HT1080 (cell line): ENCODE measurements at regions not wholly inside any gene's neighbourhood (a gene's known extent, or its start where the extent isn't known, plus 50 kb on each side); places are given as distances from the start of the nearest gene placed in this dataset.

Experiments used
- DNase-seq: peaks from one replicate; pipeline ENCODE4 v3.0.0-alpha.2; 2015; ENCODE audit warnings: low read depth

- no peak for DNase-seq
These were observed 211.3 kb upstream of the RPS6KA3 start for GRCh38 chrX:20477836-20478524.

DNA sequence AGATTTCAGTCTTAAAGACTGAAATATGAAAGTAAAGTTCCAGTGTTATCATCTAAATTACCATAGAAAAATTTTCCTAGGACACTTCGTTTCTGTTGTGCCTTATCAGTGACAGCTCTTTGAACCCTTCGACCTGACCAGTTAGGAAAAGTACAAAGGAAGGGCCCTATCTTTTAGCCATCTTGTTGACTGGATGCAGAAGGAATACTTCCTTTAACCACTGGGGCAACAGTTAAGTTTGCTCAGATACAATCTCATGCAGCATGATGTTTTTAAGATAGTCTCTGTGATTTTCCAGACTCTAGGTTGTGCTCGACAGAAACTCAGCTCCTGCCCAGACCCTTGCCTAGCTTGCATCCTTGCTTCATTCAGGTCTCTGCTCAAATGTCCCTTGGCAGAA lies 210.5 kb upstream of the RPS6KA3 start:
- DNase-seq = no peak

GRCh38 chrX:20472620-20473258 lies 206.0 kb upstream of the RPS6KA3 start:
- no peak for DNase-seq

- DNase-seq = no peak
These were observed 205.4 kb upstream of the RPS6KA3 start for GRCh38 chrX:20472148-20472547.

GRCh38 chrX:20471483-20471882 lies 204.8 kb upstream of the RPS6KA3 start:
- DNase-seq = no peak

- no peak for DNase-seq
These were observed 196.8 kb upstream of the RPS6KA3 start for GRCh38 chrX:20463296-20464075.

- peak; percentile 65 for DNase-seq
These were observed 194.9 kb upstream of the RPS6KA3 start for GRCh38 chrX:20461576-20461975.

DNA sequence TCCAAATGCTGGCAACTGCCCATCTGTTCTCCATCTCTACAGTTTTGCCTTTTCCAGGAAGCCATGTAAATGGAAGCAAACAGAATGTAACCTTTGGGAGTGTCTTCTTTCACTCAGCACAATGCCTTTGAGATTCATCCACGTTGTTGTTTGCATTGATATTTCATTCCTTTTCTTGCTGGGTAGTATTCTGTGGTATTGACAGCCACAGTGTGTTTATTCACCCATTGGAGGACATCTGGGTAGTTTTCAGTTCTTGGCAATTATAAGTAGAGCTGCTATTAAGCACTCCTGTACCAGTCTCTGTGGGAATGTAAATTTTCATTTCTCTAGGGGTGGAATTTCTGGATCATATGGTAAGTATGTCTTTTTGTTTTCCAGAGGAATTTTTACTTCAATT lies 194.3 kb upstream of the RPS6KA3 start:
- no peak for DNase-seq

GRCh38 chrX:20459410-20460350 lies 193.0 kb upstream of the RPS6KA3 start:
- no peak for DNase-seq

- no peak for DNase-seq
These were observed 190.3 kb upstream of the RPS6KA3 start for GRCh38 chrX:20456971-20457370.

GRCh38 chrX:20455001-20455400 lies 188.3 kb upstream of the RPS6KA3 start:
- DNase-seq = no peak

GRCh38 chrX:20454117-20454516 lies 187.4 kb upstream of the RPS6KA3 start:
- peak; percentile 64 for DNase-seq

DNA sequence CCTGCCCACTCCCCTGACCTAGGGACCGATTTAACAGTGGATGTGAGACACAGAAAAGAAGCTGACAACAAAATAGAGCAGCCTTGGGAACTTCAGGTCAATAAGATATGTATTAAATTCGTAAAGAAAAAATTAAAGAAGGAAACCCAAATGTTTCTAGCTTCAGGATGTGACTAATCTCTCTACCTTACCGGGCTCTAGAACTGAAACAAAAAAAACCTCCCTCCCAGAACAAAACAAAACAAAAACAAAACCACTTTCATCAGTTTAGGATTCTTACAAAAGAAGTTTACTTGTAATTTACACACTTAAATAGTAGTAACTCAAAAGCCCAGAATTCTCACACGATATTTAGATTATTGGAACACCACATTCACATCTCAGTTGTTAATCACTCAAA lies 185.8 kb upstream of the RPS6KA3 start:
- peak; percentile 3 for DNase-seq

DNA sequence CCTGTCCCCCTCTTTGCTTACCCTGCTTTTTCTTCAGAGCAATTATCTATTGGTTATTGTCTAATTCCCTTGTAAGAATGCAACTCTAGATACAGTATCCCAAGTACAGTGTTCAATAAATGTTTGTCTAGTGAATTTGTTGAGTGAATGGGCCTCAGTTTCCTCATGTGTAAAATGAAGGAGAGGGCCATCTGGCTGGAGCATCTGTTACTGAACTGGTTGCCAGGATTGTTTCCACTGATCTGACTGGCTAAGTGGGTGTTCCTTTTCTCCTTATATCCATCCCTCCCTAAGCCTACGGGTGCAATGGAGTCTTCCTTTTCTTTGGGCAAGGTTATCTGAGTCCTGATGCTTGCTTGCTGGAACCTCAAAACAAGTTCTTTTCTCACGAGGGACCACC lies 185.2 kb upstream of the RPS6KA3 start:
- DNase-seq = no peak

DNA sequence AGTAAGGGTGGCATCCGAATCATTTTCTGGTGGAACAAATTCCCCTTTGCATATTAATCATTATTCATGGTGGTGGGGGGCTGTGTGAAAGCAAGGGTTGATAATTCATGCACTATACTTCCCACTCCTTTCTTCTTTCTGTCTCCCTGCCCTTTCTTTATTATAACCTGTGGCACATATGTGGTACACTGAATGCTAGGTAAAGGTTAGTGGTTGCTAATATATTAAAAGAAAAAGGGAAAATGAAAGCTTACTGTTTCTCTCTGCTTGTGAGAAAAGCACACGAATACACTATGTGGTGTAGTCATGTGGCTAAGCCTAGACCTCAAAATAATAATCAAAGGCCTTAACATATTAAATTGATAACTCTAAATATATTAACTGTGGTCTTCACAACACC lies 178.4 kb upstream of the RPS6KA3 start:
- no peak for DNase-seq

- peak; percentile 42 for DNase-seq
These were observed 175.9 kb upstream of the RPS6KA3 start for GRCh38 chrX:20442597-20442996.

DNA sequence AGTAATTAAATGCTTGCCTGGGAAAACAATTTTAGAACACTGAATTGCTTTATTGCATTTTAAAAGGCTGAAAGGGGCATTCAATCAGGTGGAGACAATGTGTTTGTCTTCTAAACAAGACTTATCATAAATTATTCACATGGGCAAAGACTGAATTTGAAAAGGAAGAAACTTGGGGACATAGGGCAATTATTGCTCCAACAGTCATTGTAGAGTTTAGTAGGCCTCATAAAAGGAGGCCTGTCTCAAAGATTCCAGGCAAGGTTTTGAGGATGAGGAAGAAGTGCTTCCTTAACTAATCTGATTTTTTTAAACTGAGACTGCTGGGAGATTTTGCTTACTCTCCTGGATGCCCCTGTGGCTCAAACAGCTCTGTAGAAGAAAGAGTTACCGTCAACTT lies 174.4 kb upstream of the RPS6KA3 start:
- no peak for DNase-seq

- DNase-seq = no peak
These were observed 172.3 kb upstream of the RPS6KA3 start for GRCh38 chrX:20438871-20439526.

GRCh38 chrX:20437683-20438082 lies 171.0 kb upstream of the RPS6KA3 start:
- DNase-seq = no peak

GRCh38 chrX:20435913-20436312 lies 169.2 kb upstream of the RPS6KA3 start:
- DNase-seq = no peak

DNA sequence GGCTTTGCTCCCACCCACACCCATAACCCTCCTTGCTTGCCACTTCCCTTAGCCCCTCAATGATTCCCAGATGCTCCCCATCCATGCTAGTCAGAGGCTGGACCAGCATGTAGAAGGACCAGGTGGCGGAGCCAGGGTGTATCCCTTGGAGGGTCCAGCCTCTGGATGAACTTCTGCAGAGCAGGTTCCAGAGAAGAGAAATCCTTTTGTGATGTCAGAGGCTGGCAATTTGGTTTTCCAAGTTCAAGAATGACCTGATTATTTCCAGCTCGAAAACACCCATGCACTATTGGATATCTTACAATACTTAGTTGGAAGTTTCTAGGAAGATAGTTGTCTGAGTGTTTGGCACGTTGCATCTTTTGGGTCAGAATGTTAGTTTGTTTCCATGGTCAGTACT lies 168.3 kb upstream of the RPS6KA3 start:
- no peak for DNase-seq
